SKM-1 treated with dmso at 0.1 percent for 144 hours (cell line): ENCODE measurements at regions not wholly inside any gene's neighbourhood (a gene's known extent, or its start where the extent isn't known, plus 50 kb on each side); places are given as distances from the start of the nearest gene placed in this dataset.
"Not testable (repeated sequence)": the region's sequence is repeated elsewhere in the genome, so short reads cannot be mapped to it uniquely, and the experiment has no call there.

Experiments used
- DNase-seq: peaks from one replicate; lab custom pipeline; 2025; ENCODE audit not compliant: unreplicated experiment; lab: John Stamatoyannopoulos, UW

- DNase-seq: not testable (repeated sequence)
Measured at GRCh38 chr5:42868417-42868816, 56.7 kb upstream of the SELENOP start.

- DNase-seq: not testable (repeated sequence)
Measured at GRCh38 chr5:42864749-42865148, 53.1 kb upstream of the SELENOP start.
